BJ (cell line): ENCODE measurements at regions not wholly inside any gene's neighbourhood (a gene's known extent, or its start where the extent isn't known, plus 50 kb on each side); places are given as distances from the start of the nearest gene placed in this dataset.

Source experiments
- CTCF ChIA-PET: fragments of 350-600 bp; formaldehyde crosslinking; extraction: SDS; loops from one replicate; lab custom pipeline; 2021; ENCODE audit warnings: antibody characterized with exemption, inconsistent platforms; lab: Yijun Ruan, JAX
- POLR2A ChIA-PET: fragments of 300-600 bp; sonication (Branson Sonifier 250); formaldehyde crosslinking; extraction: SDS; loops from one replicate; lab custom pipeline; 2021; ENCODE audit warnings: antibody characterized with exemption; lab: Charles Lee
- DNase-seq: peaks from one replicate; pipeline ENCODE4 v3.0.0-alpha.2; 2011; ENCODE audit warnings: low read depth
- H3K27me3 ChIP-seq: 2 replicates; pipeline ENCODE4 v1.6.0; 2011; ENCODE audit warnings: low read length; ENCODE audit not compliant: control insufficient read depth, insufficient read depth
- H3K36me3 ChIP-seq: 2 replicates; pipeline ENCODE4 v1.5.1; 2011; ENCODE audit warnings: low read length; ENCODE audit not compliant: control insufficient read depth, insufficient read depth
- H3K4me3 ChIP-seq: 2 replicates; pipeline ENCODE4 v1.5.1; 2011; ENCODE audit warnings: low read depth, mild to moderate bottlenecking, control low read depth, low read length
- TF ChIP-seq, protein P1 (sequence below): IDR thresholded peaks from 2 replicates; pipeline ENCODE4 v1.5.1; 2011; ENCODE audit warnings: low read depth, mild to moderate bottlenecking, control low read depth, inconsistent platforms, low read length, moderate library complexity; ENCODE audit not compliant: insufficient read depth

DNA sequence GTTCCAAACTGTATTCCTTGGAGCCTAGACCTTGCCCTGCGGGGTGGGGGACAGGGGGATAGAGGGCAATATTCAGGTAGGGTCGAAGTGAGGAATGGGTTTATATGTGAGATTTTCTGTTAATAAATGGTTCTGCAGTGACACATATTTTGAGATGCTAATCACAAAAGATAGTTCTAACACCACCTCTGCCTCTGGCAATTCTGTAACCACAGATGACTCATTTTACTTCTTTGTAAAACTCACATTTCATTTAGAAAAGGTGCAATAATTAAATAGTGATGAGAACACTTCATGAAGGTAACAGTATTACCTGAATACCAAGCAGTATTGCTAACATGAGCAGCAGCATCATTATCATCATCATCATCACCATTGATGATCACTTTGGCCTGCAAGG lies 306.6 kb downstream of the SUCLG1 start:
- DNase-seq: no peak
- CTCF ChIA-PET: no interaction called here
- no peak overlapping the region for H3K4me3 ChIP-seq
- TF ChIP-seq, protein P1, sequence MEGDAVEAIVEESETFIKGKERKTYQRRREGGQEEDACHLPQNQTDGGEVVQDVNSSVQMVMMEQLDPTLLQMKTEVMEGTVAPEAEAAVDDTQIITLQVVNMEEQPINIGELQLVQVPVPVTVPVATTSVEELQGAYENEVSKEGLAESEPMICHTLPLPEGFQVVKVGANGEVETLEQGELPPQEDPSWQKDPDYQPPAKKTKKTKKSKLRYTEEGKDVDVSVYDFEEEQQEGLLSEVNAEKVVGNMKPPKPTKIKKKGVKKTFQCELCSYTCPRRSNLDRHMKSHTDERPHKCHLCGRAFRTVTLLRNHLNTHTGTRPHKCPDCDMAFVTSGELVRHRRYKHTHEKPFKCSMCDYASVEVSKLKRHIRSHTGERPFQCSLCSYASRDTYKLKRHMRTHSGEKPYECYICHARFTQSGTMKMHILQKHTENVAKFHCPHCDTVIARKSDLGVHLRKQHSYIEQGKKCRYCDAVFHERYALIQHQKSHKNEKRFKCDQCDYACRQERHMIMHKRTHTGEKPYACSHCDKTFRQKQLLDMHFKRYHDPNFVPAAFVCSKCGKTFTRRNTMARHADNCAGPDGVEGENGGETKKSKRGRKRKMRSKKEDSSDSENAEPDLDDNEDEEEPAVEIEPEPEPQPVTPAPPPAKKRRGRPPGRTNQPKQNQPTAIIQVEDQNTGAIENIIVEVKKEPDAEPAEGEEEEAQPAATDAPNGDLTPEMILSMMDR: no peak
- H3K27me3 ChIP-seq: no peaks in the 10 kb centered on the region
- no peaks in the 10 kb centered on the region for H3K36me3 ChIP-seq
- POLR2A ChIA-PET: no interaction called here

DNA sequence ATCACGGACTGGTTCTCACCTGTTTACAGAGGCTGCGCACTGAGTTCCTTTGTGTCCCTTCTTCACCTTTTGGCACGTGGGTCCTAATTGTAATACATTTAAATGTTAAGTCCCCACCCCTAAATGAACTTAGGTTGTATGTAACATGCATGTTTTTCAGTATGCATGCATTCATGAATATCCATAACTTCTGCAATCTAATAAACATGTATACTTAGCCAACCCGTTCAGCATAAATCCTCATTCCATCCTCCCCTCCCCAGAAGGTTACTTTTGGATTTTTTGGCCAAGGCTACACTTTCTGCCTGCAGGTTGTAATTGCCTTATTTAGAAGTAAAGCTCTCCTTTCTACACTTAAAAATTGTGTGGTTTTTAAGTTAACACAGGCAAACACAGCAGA lies 314.7 kb downstream of the SUCLG1 start:
- POLR2A ChIA-PET: no interaction called here
- CTCF ChIA-PET: interaction anchor here (1.2 kb wide), 1 partner anchor 16 kb away, joined by 5 read pairs; no protein-coding TSS in a partner anchor
- H3K27me3 ChIP-seq: no peaks in the 10 kb centered on the region

DNA sequence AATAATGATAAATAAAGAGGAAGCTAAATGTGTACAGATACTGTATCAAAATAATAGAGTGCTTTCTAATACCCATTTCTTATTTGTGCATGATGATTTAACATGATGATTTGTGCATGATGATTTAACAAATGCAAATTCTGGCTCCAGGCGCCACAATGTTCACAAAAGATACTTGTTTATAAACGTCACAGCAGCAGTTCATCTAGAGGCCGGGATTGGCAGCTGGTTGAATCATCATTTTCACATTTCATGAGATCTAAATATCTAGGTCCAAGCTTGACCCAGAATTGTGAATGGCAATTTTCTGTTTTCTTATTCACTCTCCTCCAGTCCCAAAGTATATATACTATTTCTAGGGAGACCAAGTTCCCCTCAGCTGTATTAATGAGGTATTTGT lies 322.0 kb downstream of the SUCLG1 start:
- Histone ChIP-seq H3K4me3 (no peak overlapping the region), H3K27me3 (no peaks in the 10 kb centered on the region), H3K36me3 (no peaks in the 10 kb centered on the region)
- ChIA-PET CTCF (no interaction called here), POLR2A (no interaction called here)
- no peak for DNase-seq
- TF ChIP-seq, protein P1: no peak

More for the DNA sequence above, 314.7 kb downstream of the SUCLG1 start:
- Histone ChIP-seq H3K36me3 (no peaks in the 10 kb centered on the region), H3K4me3 (no peak overlapping the region)
- TF ChIP-seq, protein P1: no peak
- DNase-seq: no peak

DNA sequence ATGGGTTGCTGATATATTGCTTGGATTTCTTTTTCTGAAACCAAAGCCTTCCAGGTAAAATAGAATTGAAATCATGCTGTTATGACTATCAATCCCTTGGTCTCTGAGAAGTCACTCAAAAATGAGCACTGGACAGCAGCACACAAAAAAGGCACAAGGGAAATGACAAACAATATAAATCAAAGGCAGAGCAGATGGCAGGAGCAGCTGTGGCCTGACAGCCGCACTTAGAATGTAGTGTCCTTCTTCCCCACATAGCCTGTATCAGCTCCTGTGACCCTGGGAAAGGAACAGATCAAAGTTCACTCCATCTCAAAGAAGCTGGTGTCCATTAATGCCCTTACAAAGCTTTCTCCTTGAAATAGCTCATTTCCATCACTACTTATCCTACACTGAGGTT lies 326.7 kb downstream of the SUCLG1 start:
- CTCF ChIA-PET: no interaction called here
- POLR2A ChIA-PET: no interaction called here
- H3K4me3 ChIP-seq: no peak overlapping the region
- no peaks in the 10 kb centered on the region for H3K27me3 ChIP-seq
- no peaks in the 10 kb centered on the region for H3K36me3 ChIP-seq
- no peak for DNase-seq
- TF ChIP-seq, protein P1: no peak

DNA sequence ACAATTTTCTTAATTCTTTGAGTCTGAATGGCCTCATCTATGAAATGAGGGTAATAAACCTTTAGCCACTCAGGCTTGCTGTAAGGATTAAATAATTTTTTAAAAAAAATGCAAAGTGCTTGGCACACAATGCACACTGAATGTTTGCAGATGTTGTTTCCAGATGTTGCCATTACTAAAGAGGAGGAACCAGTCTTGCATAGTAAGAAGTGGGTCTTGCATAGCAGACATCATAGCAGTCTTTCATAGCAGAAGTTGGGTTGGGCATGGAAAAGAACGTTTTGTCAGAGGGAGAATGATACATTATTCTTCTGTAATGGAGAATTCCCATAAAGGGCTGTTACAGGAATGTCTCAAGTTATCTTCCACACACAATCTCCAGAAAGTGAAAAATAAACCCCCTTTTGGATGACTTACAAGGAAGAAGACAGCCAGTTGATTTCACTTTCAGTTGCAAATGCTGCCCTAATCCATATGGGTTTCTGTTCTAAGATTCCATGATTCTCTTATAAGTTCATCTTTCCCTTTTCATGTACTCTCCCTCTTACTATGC lies 327.7 kb downstream of the SUCLG1 start:
- no peak for DNase-seq
- TF ChIP-seq, protein P1: no peak
- ChIA-PET POLR2A (no interaction called here), CTCF (no interaction called here)
- Histone ChIP-seq H3K27me3 (no peaks in the 10 kb centered on the region), H3K4me3 (no peak overlapping the region), H3K36me3 (no peaks in the 10 kb centered on the region)
